GM12878 (cell line): ENCODE measurements at regions not wholly inside any gene's neighbourhood (a gene's known extent, or its start where the extent isn't known, plus 50 kb on each side); places are given as distances from the start of the nearest gene placed in this dataset.

Experiments
- EZH2 ChIP-seq: IDR thresholded peaks from 2 replicates; pipeline ENCODE4 v1.6.1; 2012; ENCODE audit warnings: low read depth, mild to moderate bottlenecking, control low read depth, inconsistent platforms, low read length, borderline replicate concordance; ENCODE audit not compliant: control insufficient read depth
- LARP7 ChIP-seq: fragments of 450-650 bp; IDR thresholded peaks from 2 replicates; pipeline ENCODE4 v1.6.1; 2017; ENCODE audit warnings: mild to moderate bottlenecking
- POLR2A ChIP-seq: IDR thresholded peaks from 2 replicates; pipeline ENCODE4 v1.6.1; 2011; ENCODE audit warnings: low read depth, mild to moderate bottlenecking, low read length
- POLR2AphosphoS2 ChIP-seq: IDR thresholded peaks from 2 replicates; pipeline ENCODE4 v1.6.1; 2011; ENCODE audit warnings: low read depth, mild to moderate bottlenecking, low read length, improper control_type of control experiment, moderate library complexity
- ZBED1 ChIP-seq: IDR thresholded peaks from 2 replicates; pipeline ENCODE4 v1.6.1; 2016; ENCODE audit warnings: borderline replicate concordance
- ZNF207 ChIP-seq: fragments of 450-650 bp; IDR thresholded peaks from 2 replicates; pipeline ENCODE4 v1.6.1; 2014; ENCODE audit warnings: antibody characterized with exemption, mild to moderate bottlenecking, borderline replicate concordance
- TF ChIP-seq, protein P1 (sequence below): IDR thresholded peaks from 2 replicates; pipeline ENCODE4 v1.6.1; 2012; ENCODE audit warnings: low read depth, low read length, improper control_type of control experiment
- TF ChIP-seq, protein P2 (sequence below), 3 experiments: IDR thresholded peaks in 2 of 3; conservative IDR thresholded peaks in 1 of 3; 2 replicates each; pipeline ENCODE4 v1.5.1; 2011; ENCODE audit warnings: low read depth in 3 of 3, low read length in 3 of 3, mild to moderate bottlenecking in 3 of 3, control low read depth in 2 of 3, moderate library complexity in 2 of 3, inconsistent platforms in 1 of 3, mixed read lengths in 1 of 3; ENCODE audit not compliant: control insufficient read depth in 2 of 3, insufficient read depth in 1 of 3; ENCODE audit errors: extremely low read depth in 1 of 3

DNA sequence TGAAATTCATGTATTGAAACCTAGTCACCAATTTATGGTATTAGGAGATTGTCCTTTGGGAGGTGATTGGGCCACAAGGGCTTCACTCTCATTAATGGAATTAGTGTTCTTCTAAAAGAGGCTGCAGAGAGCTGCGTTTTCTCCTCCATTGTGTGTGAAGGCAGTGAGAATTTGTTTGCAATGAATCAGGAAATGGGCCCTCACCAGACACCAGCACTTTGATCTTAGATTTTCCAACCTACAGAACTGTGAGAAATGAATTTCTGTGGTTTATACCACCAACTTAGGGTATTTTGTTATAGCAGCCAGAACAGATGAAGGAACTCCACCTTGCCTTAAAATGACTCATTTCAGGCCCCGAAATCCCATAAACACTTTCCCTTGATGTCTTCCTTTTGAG, 544.2 kb downstream of the RWDD3 start:
- TF ChIP-seq EZH2 (no peak), POLR2AphosphoS2 (no peak), ZNF207 (no peak), POLR2A (no peak), ZBED1 (no peak), LARP7 (no peak)
- TF ChIP-seq, protein P1, sequence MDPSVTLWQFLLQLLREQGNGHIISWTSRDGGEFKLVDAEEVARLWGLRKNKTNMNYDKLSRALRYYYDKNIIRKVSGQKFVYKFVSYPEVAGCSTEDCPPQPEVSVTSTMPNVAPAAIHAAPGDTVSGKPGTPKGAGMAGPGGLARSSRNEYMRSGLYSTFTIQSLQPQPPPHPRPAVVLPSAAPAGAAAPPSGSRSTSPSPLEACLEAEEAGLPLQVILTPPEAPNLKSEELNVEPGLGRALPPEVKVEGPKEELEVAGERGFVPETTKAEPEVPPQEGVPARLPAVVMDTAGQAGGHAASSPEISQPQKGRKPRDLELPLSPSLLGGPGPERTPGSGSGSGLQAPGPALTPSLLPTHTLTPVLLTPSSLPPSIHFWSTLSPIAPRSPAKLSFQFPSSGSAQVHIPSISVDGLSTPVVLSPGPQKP: no peak
- TF ChIP-seq, protein P2, sequence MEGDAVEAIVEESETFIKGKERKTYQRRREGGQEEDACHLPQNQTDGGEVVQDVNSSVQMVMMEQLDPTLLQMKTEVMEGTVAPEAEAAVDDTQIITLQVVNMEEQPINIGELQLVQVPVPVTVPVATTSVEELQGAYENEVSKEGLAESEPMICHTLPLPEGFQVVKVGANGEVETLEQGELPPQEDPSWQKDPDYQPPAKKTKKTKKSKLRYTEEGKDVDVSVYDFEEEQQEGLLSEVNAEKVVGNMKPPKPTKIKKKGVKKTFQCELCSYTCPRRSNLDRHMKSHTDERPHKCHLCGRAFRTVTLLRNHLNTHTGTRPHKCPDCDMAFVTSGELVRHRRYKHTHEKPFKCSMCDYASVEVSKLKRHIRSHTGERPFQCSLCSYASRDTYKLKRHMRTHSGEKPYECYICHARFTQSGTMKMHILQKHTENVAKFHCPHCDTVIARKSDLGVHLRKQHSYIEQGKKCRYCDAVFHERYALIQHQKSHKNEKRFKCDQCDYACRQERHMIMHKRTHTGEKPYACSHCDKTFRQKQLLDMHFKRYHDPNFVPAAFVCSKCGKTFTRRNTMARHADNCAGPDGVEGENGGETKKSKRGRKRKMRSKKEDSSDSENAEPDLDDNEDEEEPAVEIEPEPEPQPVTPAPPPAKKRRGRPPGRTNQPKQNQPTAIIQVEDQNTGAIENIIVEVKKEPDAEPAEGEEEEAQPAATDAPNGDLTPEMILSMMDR (IDR thresholded peaks at IDR 0.05 in 2 of 3, conservative IDR thresholded peaks at IDR 0.05 in 1 of 3; ENCODE audit: control insufficient read depth in 2 of 3, extremely low read depth in 1 of 3, insufficient read depth in 1 of 3, low read depth in 3 of 3, low read length in 3 of 3): no peak
